ENCODE measurements at regions not wholly inside any gene's neighbourhood (a gene's known extent, or its start where the extent isn't known, plus 50 kb on each side); places are given as distances from the start of the nearest gene placed in this dataset.
"Not testable (repeated sequence)": the region's sequence is repeated elsewhere in the genome, so short reads cannot be mapped to it uniquely, and the experiment has no call there.

DNA sequence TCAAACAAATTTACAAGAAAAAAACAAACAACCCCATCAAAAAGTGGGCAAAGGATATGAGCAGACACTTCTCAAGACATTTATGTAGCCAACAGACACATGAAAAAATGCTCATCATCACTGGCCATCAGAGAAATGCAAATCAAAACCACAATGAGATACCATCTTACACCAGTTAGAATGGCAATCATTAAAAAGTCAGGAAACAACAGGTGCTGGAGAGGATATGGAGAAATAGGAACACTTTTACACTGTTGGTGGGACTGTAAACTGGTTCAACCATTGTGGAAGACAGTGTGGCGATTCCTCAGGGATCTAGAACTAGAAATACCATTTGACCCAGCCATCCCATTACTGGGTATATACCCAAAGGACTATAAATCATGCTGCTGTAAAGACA is 77.1 kb upstream of the SIM2 start:
- not testable (repeated sequence) for DNase-seq (ENCODE audit: low read depth, low spot score)

DNA sequence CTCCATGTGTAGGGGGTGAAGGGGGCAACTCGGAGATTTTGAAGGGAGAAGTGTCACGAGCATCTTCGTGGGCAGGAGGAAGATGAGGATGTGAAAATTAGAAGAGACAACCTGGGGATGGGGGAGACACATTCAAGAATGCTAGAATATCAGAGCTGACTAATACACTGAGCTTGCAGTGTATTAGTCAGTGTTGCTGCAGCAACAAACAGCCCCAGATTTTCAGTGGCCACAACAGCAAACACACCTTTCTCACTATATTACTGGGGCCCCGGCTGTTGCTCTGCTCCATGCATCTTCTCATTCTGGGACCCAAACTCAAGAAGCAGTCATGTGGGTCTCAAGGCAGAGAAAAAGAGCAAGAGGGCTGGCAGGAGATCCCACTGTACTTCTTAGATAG is 74.8 kb upstream of the SIM2 start:
- no peak for DNase-seq (ENCODE audit: low read depth, low spot score)

More for the DNA sequence above, 77.1 kb upstream of the SIM2 start:
- H3K27ac ChIP-seq, result not testable (repeated sequence)

DNA sequence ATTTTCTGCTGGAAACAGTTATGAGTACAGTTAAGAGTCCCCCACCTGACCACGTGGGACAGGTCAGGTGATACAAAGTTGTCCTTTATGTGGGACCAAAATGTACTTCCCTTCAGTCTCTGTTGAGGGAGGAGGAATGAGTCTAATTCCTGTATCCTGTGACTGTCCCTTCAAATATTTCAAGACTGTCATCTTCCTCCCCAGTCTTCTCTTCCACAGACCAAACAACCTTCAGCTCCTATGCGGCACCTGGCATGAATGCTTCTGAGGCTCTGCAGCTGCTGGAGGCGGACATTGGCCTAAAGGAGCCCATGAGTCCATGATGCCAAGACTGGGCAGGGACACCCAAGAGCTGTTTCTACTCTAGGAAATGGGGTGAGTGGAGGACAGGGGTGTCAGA is 72.1 kb upstream of the SIM2 start:
- DNase-seq (ENCODE audit: low read depth, low spot score), result no peak
- H3K27ac ChIP-seq, result peak overlapping the region; percentile 63

More for the DNA sequence above, 74.8 kb upstream of the SIM2 start:
- H3K27ac ChIP-seq, result no peak overlapping the region

DNA sequence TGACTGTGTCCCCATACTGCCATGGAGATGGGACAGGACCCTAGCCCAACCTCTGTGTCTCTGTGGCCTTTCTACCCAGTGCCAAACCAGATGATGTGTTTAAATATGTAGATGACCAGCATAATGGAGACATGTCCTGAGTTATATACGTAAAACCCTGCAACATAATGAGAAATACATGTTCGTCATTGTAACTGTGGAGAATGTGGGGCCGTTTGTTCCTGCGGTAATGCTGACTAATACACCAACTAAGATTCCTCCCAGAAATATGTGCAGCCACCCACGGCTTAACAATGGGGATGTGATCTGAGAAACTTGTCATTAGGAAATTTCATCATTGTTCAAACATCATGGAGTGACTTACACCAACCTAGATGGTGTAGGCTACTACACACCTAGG is 71.7 kb upstream of the SIM2 start:
- peak overlapping the region; percentile 63 for H3K27ac ChIP-seq
- peak; percentile 50 for DNase-seq (ENCODE audit: low read depth, low spot score)

DNA sequence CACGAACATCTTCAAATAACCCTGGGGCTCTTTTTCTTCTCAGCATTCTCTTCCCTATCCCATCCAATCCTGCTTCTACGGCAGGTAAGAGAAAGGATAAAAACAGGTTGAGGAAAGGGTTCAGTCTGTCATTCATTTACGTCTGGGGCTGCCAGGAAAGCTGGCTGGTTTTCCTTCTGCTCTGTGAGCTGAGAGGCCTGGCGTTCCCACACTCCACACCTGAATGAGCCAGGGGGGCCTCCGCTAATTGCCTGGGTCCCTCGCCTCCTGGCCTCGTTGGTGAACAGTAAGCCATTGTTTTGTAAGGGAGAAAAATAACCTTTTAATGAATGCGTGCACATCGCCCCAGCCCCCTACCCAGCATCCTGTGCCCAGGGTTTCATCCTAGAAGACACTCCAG is 70.8 kb upstream of the SIM2 start:
- no peak for DNase-seq (ENCODE audit: low read depth, low spot score)
- no peak overlapping the region for H3K27ac ChIP-seq

DNA sequence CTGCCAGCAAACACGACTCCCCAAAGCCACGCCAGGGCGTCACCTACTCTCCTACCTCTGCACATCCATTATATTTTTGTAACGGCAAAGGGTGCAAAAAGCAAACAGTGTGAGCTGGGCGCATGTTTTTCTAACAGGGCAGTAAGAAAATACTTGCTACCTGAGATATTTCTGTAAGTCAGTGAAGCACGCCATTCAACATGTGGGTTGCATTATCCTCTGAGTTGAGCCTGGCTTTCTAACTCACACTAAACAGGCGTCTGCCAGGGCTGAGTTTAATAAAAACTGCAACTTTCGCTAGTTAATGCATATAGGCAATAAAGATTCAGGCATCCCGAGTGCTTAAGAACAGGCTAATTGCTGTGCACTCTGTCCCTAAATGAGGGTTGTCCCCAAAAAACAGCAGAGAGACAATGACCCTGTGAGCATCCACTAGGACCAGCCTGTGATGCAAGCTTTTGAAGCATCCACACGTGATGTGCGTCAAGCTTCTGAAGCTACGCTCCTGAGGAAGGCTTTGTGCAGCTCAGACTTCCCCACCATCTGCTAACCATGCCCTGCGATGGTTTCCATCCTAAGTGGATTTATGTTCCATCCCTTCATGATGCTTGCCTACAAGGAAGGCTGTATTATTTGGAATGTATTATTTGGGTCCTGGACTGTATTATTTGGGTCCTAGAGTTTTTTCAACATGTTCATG is 70.0 kb upstream of the SIM2 start:
- no peak for DNase-seq (ENCODE audit: low read depth, low spot score)
- H3K27ac ChIP-seq, result no peak overlapping the region

DNA sequence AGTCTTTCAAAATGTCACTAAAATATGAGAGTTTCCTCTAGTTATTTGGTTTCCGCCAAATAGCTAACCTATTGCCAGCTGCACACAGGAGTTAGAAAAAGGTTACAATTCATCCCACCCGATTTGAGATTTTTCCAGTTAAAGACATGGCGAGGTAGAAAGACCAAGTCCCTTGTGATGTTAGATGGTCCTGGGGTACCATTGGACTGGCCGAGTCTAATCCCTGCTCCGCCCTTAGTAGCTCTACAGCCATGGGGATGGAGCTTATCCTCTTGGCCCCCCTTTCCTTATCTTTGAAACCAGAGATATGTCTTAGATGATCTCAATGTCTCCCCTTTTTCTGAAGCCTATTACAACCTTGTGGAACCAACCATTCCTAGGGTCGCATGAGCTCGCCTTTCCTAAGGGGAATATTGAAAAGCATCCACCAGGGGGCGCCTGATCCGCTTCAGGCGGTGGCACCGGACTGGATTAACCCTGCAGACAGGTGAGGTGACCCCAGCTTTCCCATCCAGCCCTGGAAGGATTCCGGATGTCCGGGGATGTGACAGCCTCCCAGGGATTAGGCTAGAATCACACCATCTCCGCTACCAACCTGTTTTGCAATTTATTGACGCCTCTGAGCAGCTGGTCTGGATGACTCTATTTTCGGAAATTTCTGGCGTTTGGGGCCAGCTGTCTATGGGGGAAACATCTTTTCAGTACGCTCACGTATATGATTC is 68.3 kb upstream of the SIM2 start:
- no peak overlapping the region for H3K27ac ChIP-seq
- DNase-seq (ENCODE audit: low read depth, low spot score), result no peak

DNA sequence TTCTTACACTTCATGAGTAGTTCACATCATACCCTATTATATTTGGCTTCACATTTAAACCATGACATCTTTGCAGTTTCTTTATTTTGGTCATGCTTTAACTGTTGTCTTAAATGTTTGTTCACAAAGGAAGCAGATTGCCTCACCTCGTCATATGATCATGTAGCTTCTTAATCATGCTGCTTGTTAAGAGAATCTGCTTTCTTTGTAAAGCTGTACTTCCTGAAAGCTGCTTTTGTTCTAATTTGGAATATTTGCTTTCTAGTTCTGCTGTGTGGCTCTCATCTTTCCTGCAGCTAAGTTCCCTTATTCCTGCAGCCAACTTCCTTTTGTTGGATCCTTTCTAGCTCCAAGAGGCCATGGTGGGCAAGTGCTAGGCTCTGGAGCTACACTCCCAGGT is 62.9 kb upstream of the SIM2 start:
- DNase-seq (ENCODE audit: low read depth, low spot score), result no peak
- peak overlapping the region; percentile 35 for H3K27ac ChIP-seq

DNA sequence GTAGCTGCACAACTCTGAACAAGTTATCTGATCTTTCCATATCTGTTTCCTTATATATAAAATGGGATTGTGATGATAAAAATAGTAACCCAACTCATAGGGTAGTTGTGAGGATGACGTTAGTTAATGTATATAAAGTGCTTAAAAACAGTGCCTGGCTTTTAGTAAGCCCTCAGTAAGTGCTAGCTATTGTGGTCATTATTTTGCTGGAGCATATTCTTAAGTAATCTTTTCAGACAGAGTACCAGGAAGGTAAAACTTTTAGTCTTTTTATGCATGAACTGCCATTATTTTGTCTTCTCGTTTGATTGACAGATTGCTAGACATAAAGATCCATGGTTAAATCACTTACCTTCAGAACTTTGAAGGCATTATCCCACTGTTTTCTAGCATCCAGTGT is 62.5 kb upstream of the SIM2 start:
- DNase-seq (ENCODE audit: low read depth, low spot score), result no peak

DNA sequence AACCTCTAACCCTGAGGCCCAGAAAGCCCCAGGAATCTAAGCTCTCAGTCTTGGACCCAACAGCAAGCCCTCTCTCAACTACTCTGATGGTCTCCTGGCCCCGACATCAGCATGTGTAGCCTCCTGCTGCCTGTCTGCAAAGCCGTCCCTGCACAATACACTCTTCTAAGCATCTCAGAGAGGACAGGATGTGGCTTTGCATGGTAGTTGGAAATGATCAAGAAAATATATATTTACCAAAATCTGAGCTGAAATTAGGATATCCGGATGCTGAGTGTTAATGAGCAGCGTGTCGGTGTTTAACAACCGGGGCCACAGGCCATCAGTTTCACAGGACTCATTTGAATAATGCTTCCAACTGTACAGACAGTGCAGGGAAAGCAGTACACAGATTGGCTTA is 59.1 kb upstream of the SIM2 start:
- no peak for DNase-seq (ENCODE audit: low read depth, low spot score)

More for the DNA sequence above, 62.5 kb upstream of the SIM2 start:
- peak overlapping the region; percentile 35 for H3K27ac ChIP-seq

DNA sequence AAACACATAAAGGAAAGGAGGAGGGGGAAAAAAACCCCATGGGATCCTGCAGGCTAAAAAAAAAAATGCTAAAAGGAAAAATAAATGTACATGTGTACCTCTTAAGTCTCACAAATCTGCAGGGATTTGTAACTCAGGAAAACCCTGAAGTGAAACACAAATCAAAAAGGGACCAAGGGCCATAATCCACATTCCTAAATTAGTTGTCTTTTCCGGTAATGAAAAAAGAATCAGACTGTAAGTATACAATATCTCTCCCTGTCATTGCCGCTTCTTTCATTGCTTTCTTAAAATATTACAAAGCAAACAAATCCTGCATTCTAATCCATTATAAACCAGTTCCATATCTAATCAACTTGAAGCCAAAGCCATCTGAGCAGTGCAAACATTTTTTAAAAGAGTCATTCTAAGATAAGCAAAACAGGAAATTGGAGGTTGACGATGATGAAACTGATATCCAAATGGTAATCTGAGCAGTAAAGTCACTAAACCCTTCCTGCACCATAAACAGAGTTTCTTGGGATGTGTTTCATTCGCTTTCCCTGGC is 58.7 kb upstream of the SIM2 start:
- no peak for DNase-seq (ENCODE audit: low read depth, low spot score)
- H3K27ac ChIP-seq, result no peak overlapping the region

More for the DNA sequence above, 59.1 kb upstream of the SIM2 start:
- no peak overlapping the region for H3K27ac ChIP-seq

DNA sequence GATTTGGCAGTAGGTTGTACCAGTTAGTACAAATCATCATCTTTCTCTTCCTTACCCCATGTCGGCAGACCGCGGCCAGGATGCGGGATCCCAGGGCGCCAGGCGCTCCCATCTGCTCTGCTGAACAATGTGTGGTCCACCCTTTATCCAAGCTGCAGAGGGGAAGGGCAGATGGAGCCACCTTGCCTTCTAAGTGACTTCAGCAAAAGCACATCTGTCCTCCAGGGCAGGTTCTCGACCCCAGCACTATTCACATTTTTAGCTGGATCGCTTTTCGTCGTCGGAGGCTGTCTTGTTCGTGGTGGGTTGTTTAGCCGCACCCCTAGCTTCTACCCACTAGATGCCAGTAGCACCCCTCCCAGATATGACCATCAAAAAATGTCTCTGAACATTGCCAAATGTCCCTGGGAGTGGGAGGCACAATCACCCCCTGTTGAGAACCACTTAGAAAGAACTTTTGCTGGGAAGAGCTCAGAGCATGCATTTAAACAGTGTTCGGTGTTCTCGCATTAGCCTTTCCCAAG is 58.1 kb upstream of the SIM2 start:
- no peak for DNase-seq (ENCODE audit: low read depth, low spot score)
- H3K27ac ChIP-seq, result no peak overlapping the region

DNA sequence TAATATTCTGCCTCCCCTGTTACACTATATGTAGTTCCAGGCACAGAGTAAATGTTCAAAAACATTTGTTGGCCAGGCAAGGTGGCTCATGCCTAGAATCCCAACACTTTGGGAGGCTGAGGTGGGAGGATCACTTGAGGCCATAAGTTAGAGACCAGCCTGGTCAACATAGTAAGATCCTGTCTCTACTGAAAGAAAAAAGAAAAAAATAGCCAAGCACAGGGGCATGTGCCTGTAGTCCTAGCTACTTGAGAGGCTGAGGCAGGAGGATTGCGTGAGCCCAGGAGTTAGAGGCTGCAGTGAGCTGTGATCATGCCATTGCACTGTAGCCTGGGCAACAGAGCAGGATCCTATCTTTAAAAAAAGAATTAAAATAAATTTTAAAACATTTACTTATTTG is 57.6 kb upstream of the SIM2 start:
- DNase-seq (ENCODE audit: low read depth, low spot score), result no peak
- H3K27ac ChIP-seq, result no peak overlapping the region

DNA sequence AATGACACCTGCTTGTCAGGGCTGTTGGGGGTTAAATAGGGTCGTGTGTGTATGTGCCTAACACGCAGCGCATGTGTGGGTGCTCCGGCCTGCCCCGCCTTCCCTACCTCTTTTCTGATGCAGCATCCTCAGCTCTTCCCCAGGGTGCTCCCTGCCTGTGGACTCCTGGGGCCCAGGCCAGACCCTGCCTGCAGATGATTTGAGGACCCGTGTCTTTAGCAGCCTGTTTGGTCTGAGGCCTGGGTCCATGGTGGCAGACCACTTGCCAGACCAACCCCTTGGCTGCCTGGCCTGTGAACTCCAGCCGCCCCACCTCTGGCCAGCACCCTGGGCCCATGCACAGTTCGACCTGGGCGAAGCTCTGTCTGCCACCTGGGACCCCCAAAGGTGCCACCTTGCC is 57.0 kb upstream of the SIM2 start:
- H3K27ac ChIP-seq, result no peak overlapping the region
- no peak for DNase-seq (ENCODE audit: low read depth, low spot score)

DNA sequence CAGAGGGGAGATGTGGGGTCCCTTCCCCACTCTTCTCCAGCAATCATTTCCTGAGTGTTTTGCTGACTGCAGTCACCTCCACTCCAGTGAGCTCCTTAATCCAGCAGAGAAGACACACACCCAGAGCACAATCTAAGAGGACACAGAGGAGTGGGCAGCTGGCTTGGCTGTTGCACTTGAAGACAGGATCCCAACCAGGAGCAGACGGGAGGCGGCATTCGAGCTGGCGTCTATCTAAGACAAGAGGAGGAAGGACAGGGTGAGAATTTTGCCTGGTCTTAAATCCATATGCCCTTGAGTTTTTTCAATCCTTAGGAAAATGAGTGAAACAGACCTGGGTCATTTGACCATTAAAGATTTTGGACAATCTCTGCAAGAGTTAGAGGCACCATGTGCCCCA is 56.1 kb upstream of the SIM2 start:
- no peak overlapping the region for H3K27ac ChIP-seq
- DNase-seq (ENCODE audit: low read depth, low spot score), result no peak

DNA sequence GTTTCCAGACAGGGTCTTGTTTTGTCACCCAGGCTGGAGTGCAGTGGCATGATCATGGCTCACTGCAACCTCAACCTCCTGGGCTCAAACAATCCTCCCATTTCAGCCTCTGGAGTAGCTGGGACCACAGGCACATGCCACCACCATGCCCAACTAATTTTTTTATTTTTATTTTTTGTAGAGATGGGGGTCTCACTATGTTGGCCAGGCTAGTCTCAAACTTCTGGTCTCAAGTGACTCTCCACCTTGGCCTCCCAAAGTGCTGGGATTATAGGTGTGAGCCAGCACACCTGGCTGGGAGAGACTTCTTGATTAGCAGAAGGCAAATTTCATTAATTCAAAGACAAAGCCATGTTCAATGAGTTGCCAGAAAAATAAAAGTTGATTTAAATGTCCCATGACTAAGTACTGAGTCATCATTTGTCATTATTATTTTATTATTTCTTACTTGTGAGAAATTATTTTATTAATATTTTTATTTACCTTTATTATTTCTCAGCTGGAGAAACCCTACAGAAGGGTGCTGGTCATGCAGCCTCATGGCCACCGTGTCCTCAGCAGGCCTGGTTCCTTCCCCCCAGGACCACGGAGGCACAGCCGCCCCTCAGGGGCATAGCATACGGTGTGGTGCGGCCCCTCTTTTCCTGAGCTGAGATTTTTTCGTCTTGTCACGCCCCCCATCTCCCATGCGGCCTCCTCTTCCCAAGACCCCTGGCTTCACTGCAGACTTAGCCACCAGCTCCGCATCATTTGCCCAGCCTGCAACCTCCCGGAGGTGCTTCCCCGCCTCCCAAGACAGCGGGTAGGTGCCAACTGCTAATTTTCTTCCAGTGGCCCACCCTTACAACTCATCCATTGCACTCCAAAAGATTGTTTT is 55.3 kb upstream of the SIM2 start:
- H3K27ac ChIP-seq, result no peak overlapping the region
- no peak for DNase-seq (ENCODE audit: low read depth, low spot score)

DNA sequence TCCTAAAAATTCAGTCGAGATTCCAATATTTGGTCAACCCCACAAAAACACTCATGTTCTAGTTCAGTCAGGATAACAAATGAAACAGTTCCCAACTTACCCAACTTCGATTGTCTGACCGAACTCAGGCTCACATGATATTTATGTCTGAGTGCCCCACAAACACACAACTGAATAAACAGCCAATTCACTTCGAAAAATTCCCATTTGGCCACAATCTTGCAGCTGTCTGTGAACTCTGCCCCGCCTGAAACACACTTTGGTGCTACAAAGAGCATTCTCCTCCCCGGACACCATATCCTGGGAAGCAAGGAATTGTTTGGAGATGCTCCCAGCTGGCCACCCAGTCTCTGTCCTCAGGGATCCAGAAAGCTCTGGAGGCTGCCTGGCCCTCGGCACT is 52.9 kb upstream of the SIM2 start:
- H3K27ac ChIP-seq, result no peak overlapping the region
- DNase-seq (ENCODE audit: low read depth, low spot score), result no peak

DNA sequence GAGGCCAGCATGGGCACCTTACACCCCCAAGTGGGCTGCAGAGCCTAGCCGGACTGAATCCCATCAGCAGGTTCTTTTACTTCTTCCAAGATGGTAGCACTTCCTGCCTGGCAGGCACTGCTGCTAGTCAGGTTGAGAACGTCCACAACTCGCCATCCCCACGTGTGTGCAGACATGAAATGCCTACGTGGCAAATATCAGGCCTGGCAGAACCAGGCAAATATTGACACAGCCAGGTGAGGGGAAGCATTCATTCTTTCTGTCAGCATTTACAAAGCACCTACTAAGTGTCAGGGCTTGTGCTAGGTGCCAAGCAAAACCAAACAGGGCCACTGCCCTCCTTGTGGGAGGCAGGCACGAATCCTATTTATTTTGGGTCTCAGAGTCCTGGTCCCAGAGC is 52.3 kb upstream of the SIM2 start:
- no peak overlapping the region for H3K27ac ChIP-seq
- DNase-seq (ENCODE audit: low read depth, low spot score), result no peak

DNA sequence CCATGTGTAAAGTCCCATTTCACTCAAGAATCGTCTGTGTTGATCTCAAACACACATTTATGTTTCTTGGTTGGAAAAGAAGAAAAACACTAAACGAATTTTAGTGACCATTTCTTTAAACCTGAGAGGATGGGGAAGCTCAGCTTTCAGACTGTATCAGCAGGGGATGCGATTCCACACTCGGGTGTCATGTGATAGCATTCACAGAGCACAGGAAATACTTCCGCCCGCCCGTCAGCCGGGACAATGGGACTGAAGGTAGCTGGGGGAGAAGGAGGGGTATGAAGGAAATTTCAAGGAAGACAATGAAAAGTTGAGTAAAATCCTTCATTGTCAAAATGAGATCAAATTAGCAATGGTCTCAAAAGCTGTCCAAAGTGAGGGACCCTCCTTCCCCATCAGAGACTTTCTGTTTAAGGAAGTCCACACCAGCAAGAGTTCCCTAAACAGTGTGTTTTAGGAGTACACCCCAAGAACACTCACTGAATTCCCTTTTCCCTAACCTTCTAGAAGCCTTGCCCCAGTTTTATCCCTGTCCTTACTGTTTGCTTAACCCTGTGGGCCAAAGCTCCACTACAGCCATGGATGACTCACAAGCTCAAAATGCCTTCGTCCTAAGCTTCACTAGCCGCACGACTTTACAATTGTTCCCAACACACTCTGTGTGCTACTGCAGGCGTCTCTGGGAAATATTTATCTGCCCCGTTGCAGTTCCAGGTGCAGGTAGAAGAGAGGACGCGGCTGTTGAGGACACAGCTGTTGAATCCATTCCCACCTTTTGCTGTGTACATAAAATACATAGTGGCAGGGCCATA is 51.4 kb upstream of the SIM2 start:
- H3K27ac ChIP-seq, result no peak overlapping the region
- no peak for DNase-seq (ENCODE audit: low read depth, low spot score)
